ENCODE measurements at regions not wholly inside any gene's neighbourhood (a gene's known extent, or its start where the extent isn't known, plus 50 kb on each side); places are given as distances from the start of the nearest gene placed in this dataset.

- H3K4me3 ChIP-seq (ENCODE audit: control insufficient read depth in 2 of 3, extremely low read depth in 1 of 3, insufficient read depth in 2 of 3, low read depth in 1 of 3, low read length in 3 of 3) = no peak overlapping the region
- H2AFZ ChIP-seq (ENCODE audit: control insufficient read depth, low read length) = no peak overlapping the region
- no peak overlapping the region for H3K9ac ChIP-seq (ENCODE audit: control insufficient read depth, extremely low read depth, insufficient read depth, low read length)
- dilution Hi-C loops (cut with MboI; ENCODE audit: extremely low pct_ligation_motif_present, low sequenced_read_pairs) = no loop called here
- H3K27ac ChIP-seq (ENCODE audit: control insufficient read depth, insufficient read depth, low read length) = no peak overlapping the region
- H3K4me2 ChIP-seq (ENCODE audit: control insufficient read depth, extremely low read depth, insufficient read depth, low read depth, low read length) = no peak overlapping the region
- H3K9me3 ChIP-seq (ENCODE audit: control insufficient read depth, low read depth, low read length) = no peaks in the 10 kb centered on the region
- no peaks in the 10 kb centered on the region for H3K79me2 ChIP-seq (ENCODE audit: control insufficient read depth, insufficient read depth, low read length)
- DNase-seq (ENCODE audit: low read depth, low spot score) (no peak), FAIRE-seq (no peak)
- H4K20me1 ChIP-seq (ENCODE audit: control insufficient read depth, extremely low read depth, insufficient read depth, low read length) = no peaks in the 10 kb centered on the region
- no peaks in the 10 kb centered on the region for H3K36me3 ChIP-seq (ENCODE audit: control insufficient read depth in 2 of 2, extremely low read depth in 1 of 2, insufficient read depth in 2 of 2, low read length in 2 of 2)
- no peaks in the 10 kb centered on the region for H3K4me1 ChIP-seq (ENCODE audit: control insufficient read depth, extremely low read depth, insufficient read depth, low read length)
- TF ChIP-seq EZH2 (IDR thresholded peaks at IDR 0.05; ENCODE audit: low read length) (no peak), CTCF (optimal IDR thresholded peaks at IDR 0.05 in 1 of 3, IDR thresholded peaks at IDR 0.05 in 1 of 3, conservative IDR thresholded peaks at IDR 0.05 in 1 of 3; ENCODE audit: extremely low read depth in 1 of 3, insufficient read depth in 2 of 3, low read length in 3 of 3) (no peak)
- H3K27me3 ChIP-seq (ENCODE audit: control insufficient read depth, extremely low read depth, insufficient read depth, low read length) = no peaks in the 10 kb centered on the region
- no peaks in the 10 kb centered on the region for H3K9me1 ChIP-seq (ENCODE audit: control insufficient read depth, extremely low read depth, insufficient read depth, low read length)
These were observed 507.2 kb downstream of the LTN1 start for GRCh38 chr21:28485301-28486022.

- no peaks in the 10 kb centered on the region for H4K20me1 ChIP-seq (ENCODE audit: control insufficient read depth, extremely low read depth, insufficient read depth, low read length)
- no peaks in the 10 kb centered on the region for H3K9me1 ChIP-seq (ENCODE audit: control insufficient read depth, extremely low read depth, insufficient read depth, low read length)
- dilution Hi-C loops (cut with MboI; ENCODE audit: extremely low pct_ligation_motif_present, low sequenced_read_pairs) = no loop called here
- no peaks in the 10 kb centered on the region for H3K4me1 ChIP-seq (ENCODE audit: control insufficient read depth, extremely low read depth, insufficient read depth, low read length)
- no peaks in the 10 kb centered on the region for H3K27me3 ChIP-seq (ENCODE audit: control insufficient read depth, extremely low read depth, insufficient read depth, low read length)
- FAIRE-seq (no peak), DNase-seq (ENCODE audit: low read depth, low spot score) (no peak)
- no peaks in the 10 kb centered on the region for H3K9me3 ChIP-seq (ENCODE audit: control insufficient read depth, low read depth, low read length)
- H2AFZ ChIP-seq (ENCODE audit: control insufficient read depth, low read length) = no peak overlapping the region
- H3K27ac ChIP-seq (ENCODE audit: control insufficient read depth, insufficient read depth, low read length) = no peak overlapping the region
- H3K79me2 ChIP-seq (ENCODE audit: control insufficient read depth, insufficient read depth, low read length) = no peaks in the 10 kb centered on the region
- H3K36me3 ChIP-seq (ENCODE audit: control insufficient read depth in 2 of 2, extremely low read depth in 1 of 2, insufficient read depth in 2 of 2, low read length in 2 of 2) = no peaks in the 10 kb centered on the region
- TF ChIP-seq CTCF (optimal IDR thresholded peaks at IDR 0.05 in 1 of 3, IDR thresholded peaks at IDR 0.05 in 1 of 3, conservative IDR thresholded peaks at IDR 0.05 in 1 of 3; ENCODE audit: extremely low read depth in 1 of 3, insufficient read depth in 2 of 3, low read length in 3 of 3) (no peak), EZH2 (IDR thresholded peaks at IDR 0.05; ENCODE audit: low read length) (no peak)
- no peak overlapping the region for H3K4me3 ChIP-seq (ENCODE audit: control insufficient read depth in 2 of 3, extremely low read depth in 1 of 3, insufficient read depth in 2 of 3, low read depth in 1 of 3, low read length in 3 of 3)
- no peak overlapping the region for H3K4me2 ChIP-seq (ENCODE audit: control insufficient read depth, extremely low read depth, insufficient read depth, low read depth, low read length)
- no peak overlapping the region for H3K9ac ChIP-seq (ENCODE audit: control insufficient read depth, extremely low read depth, insufficient read depth, low read length)
These were observed 509.2 kb downstream of the LTN1 start for GRCh38 chr21:28483301-28484035.
